ENCODE measurements at regions not wholly inside any gene's neighbourhood (a gene's known extent, or its start where the extent isn't known, plus 50 kb on each side); places are given as distances from the start of the nearest gene placed in this dataset.

DNA sequence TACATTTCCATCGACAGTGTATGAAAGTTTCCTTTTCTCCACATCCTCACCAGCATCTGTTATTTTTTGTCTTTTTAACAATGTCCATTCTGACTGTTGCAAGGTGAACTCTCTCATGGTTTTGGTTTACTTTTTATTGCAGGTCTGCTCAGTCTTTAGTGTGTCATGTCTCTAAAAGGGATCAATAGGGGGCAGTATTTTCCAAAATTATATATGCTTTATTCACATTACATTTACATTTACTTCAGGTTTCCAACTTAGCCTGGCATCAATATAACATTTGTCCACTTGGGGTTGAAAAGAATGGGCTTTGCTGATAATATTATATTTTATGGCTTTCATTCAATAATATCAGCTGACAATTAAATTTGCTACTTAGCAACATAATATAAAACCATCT is 265.0 kb upstream of the SLITRK2 start:
- H3K4me2 ChIP-seq (ENCODE audit: insufficient read depth, low read length), result no peak overlapping the region
- H3K9ac ChIP-seq (ENCODE audit: insufficient read depth in 1 of 2, low read depth in 2 of 2, low read length in 2 of 2), result no peak overlapping the region
- ATAC-seq, result no peak
- H2AFZ ChIP-seq (ENCODE audit: low read depth, low read length), result no peak overlapping the region
- WGBS (ENCODE audit: insufficient coverage, low coverage, missing lambda C conversion rate), result no CpG with 5 or more reads among the region's 1 CpG
- no peaks in the 10 kb centered on the region for H3K27me3 ChIP-seq (ENCODE audit: control insufficient read depth in 2 of 2, insufficient read depth in 2 of 2, low read length in 2 of 2)
- intact Hi-C loops (cut with micrococcal nuclease), result no loop called here
- in situ Hi-C loops (cut with MboI), result no loop called here
- DNase-seq (ENCODE audit: extremely low read depth in 1 of 4, low spot score in 3 of 4), result no peak
- POLR2A ChIA-PET, result no interaction called here
- no peaks in the 10 kb centered on the region for H4K20me1 ChIP-seq (replicated peaks; ENCODE audit: control insufficient read depth, insufficient read depth, low read length)
- no TSS peak for BruUV-seq (replicated peaks)
- H3K36me3 ChIP-seq (ENCODE audit: control insufficient read depth, insufficient read depth, low read length), result no peaks in the 10 kb centered on the region
- no peak overlapping the region for H3K4me3 ChIP-seq
- no peaks in the 10 kb centered on the region for H3K9me3 ChIP-seq (replicated peaks; ENCODE audit: control insufficient read depth, insufficient read depth, low read depth, low read length)
- no peak for TF ChIP-seq SMC3 (conservative IDR thresholded peaks at IDR 0.05; ENCODE audit: insufficient read depth, low read depth, low read length)
- no peak for TF ChIP-seq ZNF830 (CRISPR knock-in tag; IDR thresholded peaks at IDR 0.05)
- TF ChIP-seq MED1 (CRISPR knock-in tag; IDR thresholded peaks at IDR 0.05; ENCODE audit: borderline replicate concordance), result no peak
- TF ChIP-seq, protein P1, sequence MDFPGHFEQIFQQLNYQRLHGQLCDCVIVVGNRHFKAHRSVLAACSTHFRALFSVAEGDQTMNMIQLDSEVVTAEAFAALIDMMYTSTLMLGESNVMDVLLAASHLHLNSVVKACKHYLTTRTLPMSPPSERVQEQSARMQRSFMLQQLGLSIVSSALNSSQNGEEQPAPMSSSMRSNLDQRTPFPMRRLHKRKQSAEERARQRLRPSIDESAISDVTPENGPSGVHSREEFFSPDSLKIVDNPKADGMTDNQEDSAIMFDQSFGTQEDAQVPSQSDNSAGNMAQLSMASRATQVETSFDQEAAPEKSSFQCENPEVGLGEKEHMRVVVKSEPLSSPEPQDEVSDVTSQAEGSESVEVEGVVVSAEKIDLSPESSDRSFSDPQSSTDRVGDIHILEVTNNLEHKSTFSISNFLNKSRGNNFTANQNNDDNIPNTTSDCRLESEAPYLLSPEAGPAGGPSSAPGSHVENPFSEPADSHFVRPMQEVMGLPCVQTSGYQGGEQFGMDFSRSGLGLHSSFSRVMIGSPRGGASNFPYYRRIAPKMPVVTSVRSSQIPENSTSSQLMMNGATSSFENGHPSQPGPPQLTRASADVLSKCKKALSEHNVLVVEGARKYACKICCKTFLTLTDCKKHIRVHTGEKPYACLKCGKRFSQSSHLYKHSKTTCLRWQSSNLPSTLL (IDR thresholded peaks at IDR 0.05), result no peak
- no peak for TF ChIP-seq ZNF699 (CRISPR knock-in tag; IDR thresholded peaks at IDR 0.05; ENCODE audit: insufficient replicate concordance)
- TF ChIP-seq DNMT1 (IDR thresholded peaks at IDR 0.05), result no peak
- TF ChIP-seq ZSCAN32 (CRISPR knock-in tag; IDR thresholded peaks at IDR 0.05), result no peak
- TF ChIP-seq, protein P2, sequence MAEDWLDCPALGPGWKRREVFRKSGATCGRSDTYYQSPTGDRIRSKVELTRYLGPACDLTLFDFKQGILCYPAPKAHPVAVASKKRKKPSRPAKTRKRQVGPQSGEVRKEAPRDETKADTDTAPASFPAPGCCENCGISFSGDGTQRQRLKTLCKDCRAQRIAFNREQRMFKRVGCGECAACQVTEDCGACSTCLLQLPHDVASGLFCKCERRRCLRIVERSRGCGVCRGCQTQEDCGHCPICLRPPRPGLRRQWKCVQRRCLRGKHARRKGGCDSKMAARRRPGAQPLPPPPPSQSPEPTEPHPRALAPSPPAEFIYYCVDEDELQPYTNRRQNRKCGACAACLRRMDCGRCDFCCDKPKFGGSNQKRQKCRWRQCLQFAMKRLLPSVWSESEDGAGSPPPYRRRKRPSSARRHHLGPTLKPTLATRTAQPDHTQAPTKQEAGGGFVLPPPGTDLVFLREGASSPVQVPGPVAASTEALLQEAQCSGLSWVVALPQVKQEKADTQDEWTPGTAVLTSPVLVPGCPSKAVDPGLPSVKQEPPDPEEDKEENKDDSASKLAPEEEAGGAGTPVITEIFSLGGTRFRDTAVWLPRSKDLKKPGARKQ (CRISPR knock-in tag; IDR thresholded peaks at IDR 0.05), result no peak
- no peak for TF ChIP-seq ZNF445 (CRISPR knock-in tag; IDR thresholded peaks at IDR 0.05; ENCODE audit: low read depth)
- no peak for TF ChIP-seq CXXC5 (CRISPR knock-in tag; IDR thresholded peaks at IDR 0.05)
- no peak for TF ChIP-seq SMARCA5 (IDR thresholded peaks at IDR 0.05)
- TF ChIP-seq NELFE (IDR thresholded peaks at IDR 0.05; ENCODE audit: insufficient read depth, insufficient read length), result no peak
- no peak for TF ChIP-seq BRD4 (IDR thresholded peaks at IDR 0.05)
- TF ChIP-seq TAF9B (IDR thresholded peaks at IDR 0.05; ENCODE audit: partially characterized antibody), result no peak
- no peak for TF ChIP-seq CGGBP1 (CRISPR knock-in tag; IDR thresholded peaks at IDR 0.05)
- H3K27ac ChIP-seq (ENCODE audit: extremely low read depth, low read depth, low read length), result no peak overlapping the region
- no peaks in the 10 kb centered on the region for H3K4me1 ChIP-seq (replicated peaks in 1 of 2; ENCODE audit: control insufficient read depth in 2 of 2, insufficient read depth in 2 of 2, low read length in 2 of 2)
- H3K9me1 ChIP-seq (ENCODE audit: control insufficient read depth, insufficient read depth, low read length), result no peaks in the 10 kb centered on the region
- H3K79me2 ChIP-seq (ENCODE audit: control insufficient read depth, insufficient read depth, low read length), result no peaks in the 10 kb centered on the region
- FAIRE-seq, result no peak
- CTCF ChIA-PET (ENCODE audit: low intra/inter-chr PET ratio), result no interaction called here
